ENCODE measurements at regions not wholly inside any gene's neighbourhood (a gene's known extent, or its start where the extent isn't known, plus 50 kb on each side); places are given as distances from the start of the nearest gene placed in this dataset.
A peak's percentile ranks its signal among the peaks of the same experiment; 100 is the strongest.
"Not testable (repeated sequence)": the region's sequence is repeated elsewhere in the genome, so short reads cannot be mapped to it uniquely, and the experiment has no call there.

DNA sequence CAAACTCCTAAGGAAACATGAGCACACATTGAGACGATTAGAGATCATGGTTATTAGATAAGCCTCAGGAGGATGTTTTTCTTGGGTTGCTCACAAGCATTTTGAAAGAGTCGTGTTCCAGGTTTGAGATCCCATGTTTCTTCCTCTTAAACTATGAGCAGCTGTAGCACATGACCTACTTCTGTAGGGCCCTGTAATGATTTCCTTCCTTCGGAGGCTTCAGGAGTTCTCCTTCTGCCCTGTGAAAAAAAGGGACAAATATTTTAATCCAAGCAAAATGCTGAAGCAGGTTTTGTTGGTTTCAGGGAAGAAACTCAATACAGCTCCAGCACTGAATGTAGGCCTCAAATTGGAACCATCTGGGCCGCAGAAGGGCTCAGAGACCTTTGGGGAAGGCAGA is 82.6 kb downstream of the POU3F3 start:
- H3K36me3 ChIP-seq (ENCODE audit: control insufficient read depth, insufficient read depth, low read length), result no peaks in the 10 kb centered on the region
- no peak overlapping the region for H3K27ac ChIP-seq (ENCODE audit: low read length)
- no peak overlapping the region for H3K4me3 ChIP-seq (ENCODE audit: low read length)
- DNase-seq, result no peak
- no peaks in the 10 kb centered on the region for H3K9me3 ChIP-seq (ENCODE audit: control insufficient read depth, low read depth, low read length)
- no peaks in the 10 kb centered on the region for H3K4me1 ChIP-seq (ENCODE audit: control insufficient read depth, insufficient read depth, low read length)
- WGBS (ENCODE audit: insufficient coverage, low lambda C conversion rate), result 67% methylated on average over 1 of the region's 4 CpGs
- peaks cover 2% of the 10 kb centered on the region for H3K27me3 ChIP-seq (ENCODE audit: control insufficient read depth, insufficient read depth, low read length)

DNA sequence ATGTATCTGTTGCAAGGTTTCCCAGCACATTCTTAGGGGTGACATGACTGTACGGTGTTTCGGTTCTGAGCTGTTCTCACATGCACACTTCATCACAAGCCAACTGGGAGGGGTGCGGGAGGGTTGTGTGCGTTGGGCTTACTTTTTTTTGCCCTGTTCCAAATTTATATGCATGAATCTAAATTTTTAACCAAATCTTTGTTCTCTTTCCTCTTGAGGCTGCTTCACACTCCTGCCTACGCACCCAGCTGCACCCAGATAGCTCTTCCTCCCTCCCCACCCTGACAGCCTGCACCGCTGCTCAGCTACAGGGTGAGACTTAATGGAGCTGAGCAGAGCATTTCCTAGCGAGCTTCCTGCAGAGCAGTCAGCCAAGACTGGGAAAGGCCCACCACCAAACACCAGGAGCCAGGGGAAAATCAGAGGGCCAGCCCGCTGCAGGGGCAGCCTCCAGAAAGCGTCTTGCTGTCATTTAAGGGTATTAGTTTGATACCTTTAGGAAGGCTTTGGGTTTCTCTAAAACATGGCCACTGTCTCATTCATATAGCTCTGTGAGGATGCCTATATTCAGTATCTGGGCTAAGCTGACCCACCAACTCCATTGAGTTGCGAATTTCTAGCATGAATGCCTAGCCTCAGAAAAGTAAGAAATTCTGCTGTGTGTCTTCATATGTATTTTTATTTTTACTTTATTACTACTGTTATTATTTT is 84.5 kb downstream of the POU3F3 start:
- H3K27ac ChIP-seq (ENCODE audit: low read length), result no peak overlapping the region
- no peak overlapping the region for H3K4me3 ChIP-seq (ENCODE audit: low read length)
- no peaks in the 10 kb centered on the region for H3K4me1 ChIP-seq (ENCODE audit: control insufficient read depth, insufficient read depth, low read length)
- H3K36me3 ChIP-seq (ENCODE audit: control insufficient read depth, insufficient read depth, low read length), result no peaks in the 10 kb centered on the region
- 100% methylated on average over 3 of the region's 10 CpGs for WGBS (ENCODE audit: insufficient coverage, low lambda C conversion rate)
- H3K27me3 ChIP-seq (ENCODE audit: control insufficient read depth, insufficient read depth, low read length), result peaks cover 2% of the 10 kb centered on the region
- H3K9me3 ChIP-seq (ENCODE audit: control insufficient read depth, low read depth, low read length), result no peaks in the 10 kb centered on the region
- no peak for DNase-seq

- Histone ChIP-seq H3K9me3 (ENCODE audit: control insufficient read depth, low read depth, low read length) (no peaks in the 10 kb centered on the region), H3K27ac (ENCODE audit: low read length) (no peak overlapping the region), H3K27me3 (ENCODE audit: control insufficient read depth, insufficient read depth, low read length) (no peaks in the 10 kb centered on the region), H3K4me1 (ENCODE audit: control insufficient read depth, insufficient read depth, low read length) (no peaks in the 10 kb centered on the region), H3K4me3 (ENCODE audit: low read length) (peak overlapping the region; percentile 13), H3K36me3 (ENCODE audit: control insufficient read depth, insufficient read depth, low read length) (no peaks in the 10 kb centered on the region)
- WGBS (ENCODE audit: insufficient coverage, low lambda C conversion rate), result no CpG with 5 or more reads among the region's 11 CpGs
- DNase-seq, result peak in 1 of 2 donors; percentile 48
Observed at GRCh38 chr2:104939570-104940217, 85.8 kb downstream of the POU3F3 start.

- WGBS (ENCODE audit: insufficient coverage, low lambda C conversion rate), result no CpG with 5 or more reads among the region's 1 CpG
- DNase-seq, result peak; percentile 14 to 41
- Histone ChIP-seq H3K9me3 (ENCODE audit: control insufficient read depth, low read depth, low read length) (no peaks in the 10 kb centered on the region), H3K27ac (ENCODE audit: low read length) (no peak overlapping the region), H3K4me1 (ENCODE audit: control insufficient read depth, insufficient read depth, low read length) (no peaks in the 10 kb centered on the region), H3K4me3 (ENCODE audit: low read length) (no peak overlapping the region), H3K36me3 (ENCODE audit: control insufficient read depth, insufficient read depth, low read length) (no peaks in the 10 kb centered on the region), H3K27me3 (ENCODE audit: control insufficient read depth, insufficient read depth, low read length) (peaks cover 12% of the 10 kb centered on the region)
Observed at GRCh38 chr2:104944495-104944894, 90.6 kb downstream of the POU3F3 start.

GRCh38 chr2:104945121-104945520 is 91.2 kb downstream of the POU3F3 start:
- Histone ChIP-seq H3K36me3 (ENCODE audit: control insufficient read depth, insufficient read depth, low read length) (no peaks in the 10 kb centered on the region), H3K4me3 (ENCODE audit: low read length) (no peak overlapping the region), H3K9me3 (ENCODE audit: control insufficient read depth, low read depth, low read length) (no peaks in the 10 kb centered on the region), H3K4me1 (ENCODE audit: control insufficient read depth, insufficient read depth, low read length) (no peaks in the 10 kb centered on the region), H3K27ac (ENCODE audit: low read length) (no peak overlapping the region), H3K27me3 (ENCODE audit: control insufficient read depth, insufficient read depth, low read length) (peaks cover 12% of the 10 kb centered on the region)
- DNase-seq, result no peak
- WGBS (ENCODE audit: insufficient coverage, low lambda C conversion rate), result 86% methylated on average over 3 of the region's 5 CpGs

- no CpG with 5 or more reads among the region's 3 CpGs for WGBS (ENCODE audit: insufficient coverage, low lambda C conversion rate)
Observed at GRCh38 chr2:104945866-104946265, 92.0 kb downstream of the POU3F3 start.

DNA sequence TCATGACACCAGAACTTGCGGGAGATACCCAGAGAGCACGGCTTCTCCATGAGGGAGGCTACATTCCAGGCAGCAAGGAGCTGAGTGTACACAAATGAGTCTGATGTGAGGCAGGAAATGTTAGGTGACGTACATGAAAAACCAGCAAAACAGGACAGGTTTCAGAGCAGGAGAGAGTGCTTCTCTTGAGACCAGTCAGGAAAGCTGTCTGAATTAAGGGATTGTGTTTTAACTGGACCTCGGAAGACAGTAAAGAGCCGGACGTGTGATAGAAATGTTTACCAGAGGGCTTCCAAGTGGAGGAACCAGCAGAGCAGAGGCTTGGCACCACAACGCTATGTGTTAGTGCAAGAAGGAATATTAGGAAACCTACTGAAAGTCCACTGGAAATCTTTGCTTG is 90.4 kb upstream of the MRPS9 start:
- H3K9me3 ChIP-seq (ENCODE audit: control insufficient read depth, low read depth, low read length); H3K27ac ChIP-seq (ENCODE audit: low read length); DNase-seq; H3K4me3 ChIP-seq (ENCODE audit: low read length); H3K4me1 ChIP-seq (ENCODE audit: control insufficient read depth, insufficient read depth, low read length); H3K36me3 ChIP-seq (ENCODE audit: control insufficient read depth, insufficient read depth, low read length): not testable (repeated sequence)
- no CpG with 5 or more reads among the region's 7 CpGs for WGBS (ENCODE audit: insufficient coverage, low lambda C conversion rate)
- peaks cover 14% of the 10 kb centered on the region for H3K27me3 ChIP-seq (ENCODE audit: control insufficient read depth, insufficient read depth, low read length)

More at GRCh38 chr2:104945866-104946265, 92.0 kb downstream of the POU3F3 start:
- H3K4me1 ChIP-seq (ENCODE audit: control insufficient read depth, insufficient read depth, low read length), result no peaks in the 10 kb centered on the region
- peaks cover 13% of the 10 kb centered on the region for H3K27me3 ChIP-seq (ENCODE audit: control insufficient read depth, insufficient read depth, low read length)
- H3K36me3 ChIP-seq (ENCODE audit: control insufficient read depth, insufficient read depth, low read length), result no peaks in the 10 kb centered on the region
- DNase-seq, result no peak
- H3K4me3 ChIP-seq (ENCODE audit: low read length), result no peak overlapping the region
- H3K27ac ChIP-seq (ENCODE audit: low read length), result no peak overlapping the region
- no peaks in the 10 kb centered on the region for H3K9me3 ChIP-seq (ENCODE audit: control insufficient read depth, low read depth, low read length)

DNA sequence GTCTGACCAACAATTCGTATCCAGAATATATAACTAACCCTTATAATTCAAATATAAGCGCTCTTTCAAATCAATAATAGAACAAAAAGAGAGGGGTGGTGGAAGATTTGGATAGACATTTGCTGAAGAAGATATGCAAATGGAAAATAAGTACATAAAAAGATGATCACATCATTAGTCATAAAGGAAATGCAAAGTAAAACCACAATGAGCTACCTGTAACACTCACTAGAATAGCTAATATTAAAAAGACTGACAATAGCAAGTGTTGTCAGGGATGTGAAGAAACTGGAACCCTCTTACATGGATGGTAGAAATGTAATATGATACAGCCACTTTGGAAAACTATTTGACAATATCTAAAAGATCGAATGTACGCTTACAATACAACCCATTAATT is 84.9 kb upstream of the MRPS9 start:
- Histone ChIP-seq H3K4me1 (ENCODE audit: control insufficient read depth, insufficient read depth, low read length) (no peaks in the 10 kb centered on the region), H3K4me3 (ENCODE audit: low read length) (no peak overlapping the region), H3K36me3 (ENCODE audit: control insufficient read depth, insufficient read depth, low read length) (no peaks in the 10 kb centered on the region), H3K27ac (ENCODE audit: low read length) (no peak overlapping the region), H3K27me3 (ENCODE audit: control insufficient read depth, insufficient read depth, low read length) (peaks cover 8% of the 10 kb centered on the region), H3K9me3 (ENCODE audit: control insufficient read depth, low read depth, low read length) (no peaks in the 10 kb centered on the region)
- WGBS (ENCODE audit: insufficient coverage, low lambda C conversion rate), result 87% methylated on average over 3 of the region's 4 CpGs
- no peak for DNase-seq

- Histone ChIP-seq H3K4me1 (ENCODE audit: control insufficient read depth, insufficient read depth, low read length) (no peaks in the 10 kb centered on the region), H3K27me3 (ENCODE audit: control insufficient read depth, insufficient read depth, low read length) (no peaks in the 10 kb centered on the region), H3K27ac (ENCODE audit: low read length) (no peak overlapping the region), H3K36me3 (ENCODE audit: control insufficient read depth, insufficient read depth, low read length) (no peaks in the 10 kb centered on the region), H3K9me3 (ENCODE audit: control insufficient read depth, low read depth, low read length) (no peaks in the 10 kb centered on the region), H3K4me3 (ENCODE audit: low read length) (no peak overlapping the region)
- no peak for DNase-seq
Observed at GRCh38 chr2:104965900-104966299, 72.0 kb upstream of the MRPS9 start.

GRCh38 chr2:104969564-104969963 is 68.3 kb upstream of the MRPS9 start:
- WGBS (ENCODE audit: insufficient coverage, low lambda C conversion rate), result no CpG with 5 or more reads among the region's 3 CpGs
- Histone ChIP-seq H3K27me3 (ENCODE audit: control insufficient read depth, insufficient read depth, low read length) (no peaks in the 10 kb centered on the region), H3K27ac (ENCODE audit: low read length) (no peak overlapping the region), H3K4me3 (ENCODE audit: low read length) (no peak overlapping the region), H3K36me3 (ENCODE audit: control insufficient read depth, insufficient read depth, low read length) (no peaks in the 10 kb centered on the region), H3K9me3 (ENCODE audit: control insufficient read depth, low read depth, low read length) (no peaks in the 10 kb centered on the region), H3K4me1 (ENCODE audit: control insufficient read depth, insufficient read depth, low read length) (no peaks in the 10 kb centered on the region)
- DNase-seq, result no peak

- H3K27ac ChIP-seq (ENCODE audit: low read length), result no peak overlapping the region
- no peaks in the 10 kb centered on the region for H3K4me1 ChIP-seq (ENCODE audit: control insufficient read depth, insufficient read depth, low read length)
- H3K4me3 ChIP-seq (ENCODE audit: low read length), result no peak overlapping the region
- no peaks in the 10 kb centered on the region for H3K36me3 ChIP-seq (ENCODE audit: control insufficient read depth, insufficient read depth, low read length)
- WGBS (ENCODE audit: insufficient coverage, low lambda C conversion rate), result no CpG with 5 or more reads among the region's 3 CpGs
- no peaks in the 10 kb centered on the region for H3K27me3 ChIP-seq (ENCODE audit: control insufficient read depth, insufficient read depth, low read length)
- H3K9me3 ChIP-seq (ENCODE audit: control insufficient read depth, low read depth, low read length), result no peaks in the 10 kb centered on the region
- no peak for DNase-seq
Observed at GRCh38 chr2:104975371-104975770, 62.5 kb upstream of the MRPS9 start.
